HEK293T (cell line): ENCODE measurements at regions not wholly inside any gene's neighbourhood (a gene's known extent, or its start where the extent isn't known, plus 50 kb on each side); places are given as distances from the start of the nearest gene placed in this dataset.

ENCODE experiments used
- ARNT ChIP-seq: fragments of 450-650 bp; IDR thresholded peaks from 2 replicates; pipeline ENCODE4 v1.6.1; 2017; ENCODE audit warnings: mild to moderate bottlenecking
- BHLHE40 ChIP-seq: fragments of 450-650 bp; IDR thresholded peaks from 2 replicates; pipeline ENCODE4 v1.6.1; 2016; ENCODE audit warnings: mild to moderate bottlenecking, moderate library complexity, borderline replicate concordance
- CTBP1 ChIP-seq: fragments of 450-650 bp; IDR thresholded peaks from 2 replicates; pipeline ENCODE4 v1.6.1; 2016; ENCODE audit warnings: borderline replicate concordance
- ELF4 ChIP-seq: fragments of 450-650 bp; IDR thresholded peaks from 2 replicates; pipeline ENCODE4 v1.6.1; 2017; ENCODE audit warnings: antibody characterized with exemption
- FOXA1 ChIP-seq: fragments of 450-650 bp; IDR thresholded peaks from 2 replicates; pipeline ENCODE4 v1.6.1; 2016; ENCODE audit warnings: mild to moderate bottlenecking
- HDGF ChIP-seq: fragments of 450-650 bp; IDR thresholded peaks from 2 replicates; pipeline ENCODE4 v1.6.1; 2017; ENCODE audit warnings: antibody characterized with exemption, borderline replicate concordance
- L3MBTL2 ChIP-seq: fragments of 450-650 bp; conservative IDR thresholded peaks from 2 replicates; pipeline ENCODE4 v1.6.1; 2016; ENCODE audit warnings: mild to moderate bottlenecking
- NFRKB ChIP-seq: fragments of 450-650 bp; IDR thresholded peaks from 2 replicates; pipeline ENCODE4 v1.6.1; 2016; ENCODE audit warnings: mild to moderate bottlenecking, moderate library complexity
- PKNOX1 ChIP-seq: fragments of 450-650 bp; IDR thresholded peaks from 2 replicates; pipeline ENCODE4 v1.6.1; 2016
- SP1 ChIP-seq: fragments of 450-650 bp; IDR thresholded peaks from 2 replicates; pipeline ENCODE4 v1.6.1; 2017
- SUZ12 ChIP-seq: fragments of 450-650 bp; IDR thresholded peaks from 2 replicates; pipeline ENCODE4 v1.6.1; 2016; ENCODE audit warnings: mild to moderate bottlenecking
- TARDBP ChIP-seq: fragments of 450-650 bp; IDR thresholded peaks from 2 replicates; pipeline ENCODE4 v1.6.1; 2016

DNA sequence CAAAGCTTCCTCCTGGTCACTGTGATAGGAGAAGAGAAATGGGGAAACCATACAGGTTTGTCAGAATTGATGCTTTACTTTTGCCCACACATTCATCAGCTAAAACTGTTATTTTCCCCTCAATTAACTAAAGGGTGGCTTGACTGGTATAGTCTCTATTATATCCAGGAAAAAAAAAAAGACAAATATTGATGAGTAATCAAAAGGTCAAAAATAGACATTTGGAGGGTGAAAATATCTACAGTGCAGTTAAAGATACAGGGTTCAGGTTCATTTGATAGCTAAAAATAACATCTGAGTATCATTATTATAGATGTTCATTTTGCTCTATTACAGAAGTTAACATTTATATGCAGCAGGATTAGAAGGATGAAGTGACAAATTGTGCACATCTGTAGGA lies 577.6 kb upstream of the FAM98A start:
- TF ChIP-seq PKNOX1 (no peak), SP1 (no peak), ELF4 (no peak), TARDBP (no peak), L3MBTL2 (no peak), CTBP1 (no peak), SUZ12 (no peak), ARNT (no peak), FOXA1 (no peak), NFRKB (no peak), BHLHE40 (no peak), HDGF (no peak)
